Dermis blood vessel endothelial cell (primary cell): ENCODE measurements at regions not wholly inside any gene's neighbourhood (a gene's known extent, or its start where the extent isn't known, plus 50 kb on each side); places are given as distances from the start of the nearest gene placed in this dataset.
"Not testable (repeated sequence)": the region's sequence is repeated elsewhere in the genome, so short reads cannot be mapped to it uniquely, and the experiment has no call there.

Experiments used
- DNase-seq: peaks from one replicate; pipeline ENCODE4 v3.0.0; 2010

- DNase-seq: no peak
Observed at GRCh38 chr20:22821081-22821727, 213.9 kb upstream of the SSTR4 start.

- no peak for DNase-seq
Observed at GRCh38 chr20:22821796-22822195, 213.3 kb upstream of the SSTR4 start.

- DNase-seq: no peak
Observed at GRCh38 chr20:22823119-22823518, 212.0 kb upstream of the SSTR4 start.

GRCh38 chr20:22824077-22824476 lies 211.0 kb upstream of the SSTR4 start:
- DNase-seq: no peak

- peak; percentile 59 for DNase-seq
Observed at GRCh38 chr20:22825076-22825475, 210.0 kb upstream of the SSTR4 start.

GRCh38 chr20:22825546-22825945 lies 209.6 kb upstream of the SSTR4 start:
- no peak for DNase-seq

GRCh38 chr20:22826306-22827230 lies 208.5 kb upstream of the SSTR4 start:
- no peak for DNase-seq

- DNase-seq: no peak
Observed at GRCh38 chr20:22827916-22828315, 207.2 kb upstream of the SSTR4 start.

- DNase-seq: no peak
Observed at GRCh38 chr20:22829356-22829755, 205.8 kb upstream of the SSTR4 start.

- DNase-seq: no peak
Observed at GRCh38 chr20:22830138-22830537, 205.0 kb upstream of the SSTR4 start.

- not testable (repeated sequence) for DNase-seq
Observed at GRCh38 chr20:22830715-22831114, 204.4 kb upstream of the SSTR4 start.

- no peak for DNase-seq
Observed at GRCh38 chr20:22833851-22834250, 201.3 kb upstream of the SSTR4 start.

GRCh38 chr20:22834651-22835256 lies 200.4 kb upstream of the SSTR4 start:
- DNase-seq: no peak

GRCh38 chr20:22836211-22836610 lies 198.9 kb upstream of the SSTR4 start:
- no peak for DNase-seq

GRCh38 chr20:22836877-22837276 lies 198.2 kb upstream of the SSTR4 start:
- DNase-seq: peak; percentile 28

GRCh38 chr20:22838001-22838400 lies 197.1 kb upstream of the SSTR4 start:
- DNase-seq: no peak

GRCh38 chr20:22841846-22842245 lies 193.3 kb upstream of the SSTR4 start:
- no peak for DNase-seq

- no peak for DNase-seq
Observed at GRCh38 chr20:22842793-22843192, 192.3 kb upstream of the SSTR4 start.

- DNase-seq: no peak
Observed at GRCh38 chr20:22844959-22845358, 190.2 kb upstream of the SSTR4 start.

- no peak for DNase-seq
Observed at GRCh38 chr20:22846863-22847262, 188.2 kb upstream of the SSTR4 start.

GRCh38 chr20:22848364-22848763 lies 186.7 kb upstream of the SSTR4 start:
- DNase-seq: no peak

GRCh38 chr20:22851679-22852346 lies 183.3 kb upstream of the SSTR4 start:
- peak; percentile 74 for DNase-seq
